ENCODE measurements at regions not wholly inside any gene's neighbourhood (a gene's known extent, or its start where the extent isn't known, plus 50 kb on each side); places are given as distances from the start of the nearest gene placed in this dataset.

- H3K4me3 ChIP-seq (ENCODE audit: control insufficient read depth in 2 of 3, extremely low read depth in 1 of 3, insufficient read depth in 2 of 3, low read depth in 1 of 3, low read length in 3 of 3) = no peak overlapping the region
- no peaks in the 10 kb centered on the region for H3K36me3 ChIP-seq (ENCODE audit: control insufficient read depth in 2 of 2, extremely low read depth in 1 of 2, insufficient read depth in 2 of 2, low read length in 2 of 2)
- H3K9me1 ChIP-seq (ENCODE audit: control insufficient read depth, extremely low read depth, insufficient read depth, low read length) = no peaks in the 10 kb centered on the region
- no peak overlapping the region for H2AFZ ChIP-seq (ENCODE audit: control insufficient read depth, low read length)
- no peaks in the 10 kb centered on the region for H3K79me2 ChIP-seq (ENCODE audit: control insufficient read depth, insufficient read depth, low read length)
- DNase-seq (ENCODE audit: low read depth, low spot score) = no peak
- dilution Hi-C loops (cut with MboI; ENCODE audit: extremely low pct_ligation_motif_present, low sequenced_read_pairs) = no loop called here
- no peaks in the 10 kb centered on the region for H3K4me1 ChIP-seq (ENCODE audit: control insufficient read depth, extremely low read depth, insufficient read depth, low read length)
- no peaks in the 10 kb centered on the region for H4K20me1 ChIP-seq (ENCODE audit: control insufficient read depth, extremely low read depth, insufficient read depth, low read length)
- FAIRE-seq = no peak
- TF ChIP-seq CTCF (optimal IDR thresholded peaks at IDR 0.05 in 1 of 3, IDR thresholded peaks at IDR 0.05 in 1 of 3, conservative IDR thresholded peaks at IDR 0.05 in 1 of 3; ENCODE audit: extremely low read depth in 1 of 3, insufficient read depth in 2 of 3, low read length in 3 of 3) (no peak), EZH2 (IDR thresholded peaks at IDR 0.05; ENCODE audit: low read length) (no peak)
- H3K9me3 ChIP-seq (ENCODE audit: control insufficient read depth, low read depth, low read length) = no peaks in the 10 kb centered on the region
- no peak overlapping the region for H3K4me2 ChIP-seq (ENCODE audit: control insufficient read depth, extremely low read depth, insufficient read depth, low read depth, low read length)
- H3K27me3 ChIP-seq (ENCODE audit: control insufficient read depth, extremely low read depth, insufficient read depth, low read length) = no peaks in the 10 kb centered on the region
- H3K9ac ChIP-seq (ENCODE audit: control insufficient read depth, extremely low read depth, insufficient read depth, low read length) = no peak overlapping the region
- H3K27ac ChIP-seq (ENCODE audit: control insufficient read depth, insufficient read depth, low read length) = no peak overlapping the region
Measured at GRCh38 chr11:25659706-25660105, 672.2 kb upstream of the ANO3 start.

- Histone ChIP-seq H3K27me3 (ENCODE audit: control insufficient read depth, extremely low read depth, insufficient read depth, low read length) (no peaks in the 10 kb centered on the region), H2AFZ (ENCODE audit: control insufficient read depth, low read length) (no peak overlapping the region), H3K4me1 (ENCODE audit: control insufficient read depth, extremely low read depth, insufficient read depth, low read length) (no peaks in the 10 kb centered on the region), H4K20me1 (ENCODE audit: control insufficient read depth, extremely low read depth, insufficient read depth, low read length) (no peaks in the 10 kb centered on the region), H3K4me2 (ENCODE audit: control insufficient read depth, extremely low read depth, insufficient read depth, low read depth, low read length) (no peak overlapping the region), H3K4me3 (ENCODE audit: control insufficient read depth in 2 of 3, extremely low read depth in 1 of 3, insufficient read depth in 2 of 3, low read depth in 1 of 3, low read length in 3 of 3) (no peak overlapping the region), H3K36me3 (ENCODE audit: control insufficient read depth in 2 of 2, extremely low read depth in 1 of 2, insufficient read depth in 2 of 2, low read length in 2 of 2) (no peaks in the 10 kb centered on the region), H3K9me1 (ENCODE audit: control insufficient read depth, extremely low read depth, insufficient read depth, low read length) (no peaks in the 10 kb centered on the region), H3K79me2 (ENCODE audit: control insufficient read depth, insufficient read depth, low read length) (no peaks in the 10 kb centered on the region), H3K9ac (ENCODE audit: control insufficient read depth, extremely low read depth, insufficient read depth, low read length) (no peak overlapping the region), H3K9me3 (ENCODE audit: control insufficient read depth, low read depth, low read length) (no peaks in the 10 kb centered on the region), H3K27ac (ENCODE audit: control insufficient read depth, insufficient read depth, low read length) (no peak overlapping the region)
- DNase-seq (ENCODE audit: low read depth, low spot score) (no peak), FAIRE-seq (no peak)
- dilution Hi-C loops (cut with MboI; ENCODE audit: extremely low pct_ligation_motif_present, low sequenced_read_pairs) = no loop called here
- TF ChIP-seq EZH2 (IDR thresholded peaks at IDR 0.05; ENCODE audit: low read length) (no peak), CTCF (optimal IDR thresholded peaks at IDR 0.05 in 1 of 3, IDR thresholded peaks at IDR 0.05 in 1 of 3, conservative IDR thresholded peaks at IDR 0.05 in 1 of 3; ENCODE audit: extremely low read depth in 1 of 3, insufficient read depth in 2 of 3, low read length in 3 of 3) (no peak)
Measured at GRCh38 chr11:25667871-25668270, 664.1 kb upstream of the ANO3 start.

Measured in keratinocyte (primary cell).